ENCODE measurements at regions not wholly inside any gene's neighbourhood (a gene's known extent, or its start where the extent isn't known, plus 50 kb on each side); places are given as distances from the start of the nearest gene placed in this dataset.
"Not testable (repeated sequence)": the region's sequence is repeated elsewhere in the genome, so short reads cannot be mapped to it uniquely, and the experiment has no call there.

GRCh38 chr6:27177485-27178406 lies 69.8 kb upstream of the PRSS16 start:
- Mint-ChIP-seq H3K4me1 (ENCODE audit: low read depth) (peaks cover 7% of the 10 kb centered on the region), H3K27me3 (ENCODE audit: insufficient read depth) (peaks cover 36% of the 10 kb centered on the region), H3K9me3 (no peaks in the 10 kb centered on the region), H3K27ac (peak overlapping the region; percentile 93), H3K36me3 (ENCODE audit: low read depth) (peaks cover 1% of the 10 kb centered on the region), H3K4me3 (peak overlapping the region; percentile 95)
- intact Hi-C loops (cut with micrococcal nuclease): loop anchor here (1.0 to 5.0 kb wide), 14 partner anchors 11 to 1763 kb away; partner anchors contain the start of genes POM121L2 and ZNF184
- DNase-seq (ENCODE audit: low spot score): peak; percentile 66

- DNase-seq (ENCODE audit: low spot score): no peak
- H3K4me1 Mint-ChIP-seq (ENCODE audit: low read depth): peaks cover 7% of the 10 kb centered on the region
- peaks cover 1% of the 10 kb centered on the region for H3K36me3 Mint-ChIP-seq (ENCODE audit: low read depth)
- H3K27ac Mint-ChIP-seq: peak overlapping the region; percentile 93
- peak overlapping the region; percentile 95 for H3K4me3 Mint-ChIP-seq
- H3K27me3 Mint-ChIP-seq (ENCODE audit: insufficient read depth): peaks cover 40% of the 10 kb centered on the region
- intact Hi-C loops (cut with micrococcal nuclease): loop anchor here (1.0 to 5.0 kb wide), 2 partner anchors 134 to 1762 kb away; partner anchors contain the start of gene POM121L2
- H3K9me3 Mint-ChIP-seq: no peaks in the 10 kb centered on the region
Measured at GRCh38 chr6:27178407-27178730, 69.1 kb upstream of the PRSS16 start.

GRCh38 chr6:27178860-27179259 lies 68.6 kb upstream of the PRSS16 start:
- DNase-seq (ENCODE audit: low spot score): no peak
- Mint-ChIP-seq H3K9me3 (no peaks in the 10 kb centered on the region), H3K4me3 (peak overlapping the region; percentile 54), H3K27ac (no peak overlapping the region), H3K4me1 (ENCODE audit: low read depth) (peaks cover 7% of the 10 kb centered on the region), H3K27me3 (ENCODE audit: insufficient read depth) (peaks cover 37% of the 10 kb centered on the region), H3K36me3 (ENCODE audit: low read depth) (peaks cover 1% of the 10 kb centered on the region)
- intact Hi-C loops (cut with micrococcal nuclease): loop anchor here (1.0 to 5.0 kb wide), 2 partner anchors 133 to 1761 kb away; partner anchors contain the start of gene POM121L2

DNA sequence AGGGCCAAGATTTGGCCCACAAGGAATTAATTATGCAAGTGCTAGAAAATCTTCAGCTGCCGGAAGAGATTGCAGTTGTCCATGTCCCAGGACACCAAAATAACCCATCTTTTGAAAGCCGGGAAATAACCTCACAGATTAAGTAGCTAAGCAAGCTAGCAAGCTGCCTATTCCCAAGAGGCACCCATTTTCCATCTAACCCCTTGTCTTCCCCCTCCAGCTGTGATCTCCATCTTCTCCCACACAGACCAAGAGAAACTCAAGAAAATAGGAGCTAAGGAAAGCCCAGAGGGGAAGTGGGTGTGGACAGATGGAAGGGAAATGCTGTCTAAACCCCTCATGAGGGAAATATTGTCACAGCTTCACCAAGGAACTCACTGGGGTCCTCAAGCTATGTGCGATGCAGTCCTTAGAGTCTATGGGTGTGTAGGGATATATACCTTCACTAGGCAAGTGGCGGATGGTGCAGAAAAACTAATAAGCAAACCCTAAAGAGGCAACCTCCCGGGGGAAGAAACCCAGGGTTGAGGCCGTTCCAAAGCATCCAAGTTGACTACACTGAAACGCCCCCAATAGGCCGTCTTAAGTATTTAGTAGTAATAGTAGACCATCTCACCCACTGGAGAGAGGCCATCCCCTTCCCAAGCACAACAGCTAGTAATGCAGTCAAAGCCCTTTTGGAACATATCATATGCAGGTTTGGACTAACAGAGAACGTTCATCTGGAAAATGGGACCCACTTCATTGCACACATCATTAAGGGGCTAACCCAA lies 64.3 kb upstream of the PRSS16 start:
- H3K27me3 Mint-ChIP-seq (ENCODE audit: insufficient read depth): peaks cover 35% of the 10 kb centered on the region
- intact Hi-C loops (cut with micrococcal nuclease): loop anchor here (10.0 kb wide), 1 partner anchor 1172 kb away; no protein-coding TSS in a partner anchor
- no peak overlapping the region for H3K27ac Mint-ChIP-seq
- no peak for DNase-seq (ENCODE audit: low spot score)
- no peak overlapping the region for H3K4me3 Mint-ChIP-seq
- H3K36me3 Mint-ChIP-seq (ENCODE audit: low read depth): peaks cover 1% of the 10 kb centered on the region
- H3K4me1 Mint-ChIP-seq (ENCODE audit: low read depth): peaks cover 6% of the 10 kb centered on the region
- no peaks in the 10 kb centered on the region for H3K9me3 Mint-ChIP-seq

GRCh38 chr6:27187231-27188060 lies 60.1 kb upstream of the PRSS16 start:
- Mint-ChIP-seq H3K9me3 (no peaks in the 10 kb centered on the region), H3K4me1 (ENCODE audit: low read depth) (peaks cover 15% of the 10 kb centered on the region), H3K36me3 (ENCODE audit: low read depth) (no peaks in the 10 kb centered on the region), H3K27ac (peak overlapping the region; percentile 78), H3K4me3 (peak overlapping the region; percentile 93), H3K27me3 (ENCODE audit: insufficient read depth) (peaks cover 10% of the 10 kb centered on the region)
- DNase-seq (ENCODE audit: low spot score): no peak
- intact Hi-C loops (cut with micrococcal nuclease): loop anchor here (1.0 to 10.0 kb wide), 14 partner anchors 10 to 1167 kb away; a partner anchor contains a TSS

- H3K4me3 Mint-ChIP-seq: peak overlapping the region; percentile 93
- DNase-seq (ENCODE audit: low spot score): peak; percentile 20
- intact Hi-C loops (cut with micrococcal nuclease): loop anchor here (1.0 to 10.0 kb wide), 14 partner anchors 11 to 1167 kb away; a partner anchor contains a TSS
- H3K9me3 Mint-ChIP-seq: no peaks in the 10 kb centered on the region
- peak overlapping the region; percentile 78 for H3K27ac Mint-ChIP-seq
- peaks cover 4% of the 10 kb centered on the region for H3K27me3 Mint-ChIP-seq (ENCODE audit: insufficient read depth)
- H3K4me1 Mint-ChIP-seq (ENCODE audit: low read depth): peaks cover 15% of the 10 kb centered on the region
- H3K36me3 Mint-ChIP-seq (ENCODE audit: low read depth): no peaks in the 10 kb centered on the region
Measured at GRCh38 chr6:27188061-27188884, 59.2 kb upstream of the PRSS16 start.

- H3K27me3 Mint-ChIP-seq (ENCODE audit: insufficient read depth): peaks cover 4% of the 10 kb centered on the region
- H3K36me3 Mint-ChIP-seq (ENCODE audit: low read depth): no peaks in the 10 kb centered on the region
- H3K27ac Mint-ChIP-seq: no peak overlapping the region
- peak; percentile 25 for DNase-seq (ENCODE audit: low spot score)
- H3K9me3 Mint-ChIP-seq: no peaks in the 10 kb centered on the region
- H3K4me1 Mint-ChIP-seq (ENCODE audit: low read depth): peaks cover 15% of the 10 kb centered on the region
- intact Hi-C loops (cut with micrococcal nuclease): loop anchor here (1.0 to 10.0 kb wide), 14 partner anchors 12 to 1166 kb away; a partner anchor contains a TSS
- peak overlapping the region; percentile 93 for H3K4me3 Mint-ChIP-seq
Measured at GRCh38 chr6:27188885-27189418, 58.5 kb upstream of the PRSS16 start.

DNA sequence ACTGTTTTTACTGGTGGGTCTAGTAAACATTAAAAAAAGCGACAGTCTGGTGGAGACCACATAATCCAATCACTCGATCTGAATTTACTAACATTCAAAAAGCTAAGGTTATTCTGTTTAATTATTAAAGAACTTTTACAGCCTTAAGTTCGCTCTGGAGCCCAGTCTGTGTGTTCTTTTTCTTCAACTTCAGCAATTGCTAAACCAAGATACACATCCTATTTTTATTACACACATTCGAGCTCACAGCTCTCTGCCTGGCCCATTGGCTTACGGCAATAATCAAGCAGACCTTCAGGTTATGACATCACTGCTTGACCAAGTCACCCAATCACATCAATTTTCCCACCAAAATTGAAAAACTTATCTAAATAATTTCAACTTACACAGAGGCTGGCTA lies 57.4 kb upstream of the PRSS16 start:
- intact Hi-C loops (cut with micrococcal nuclease): no loop called here
- Mint-ChIP-seq H3K4me1 (ENCODE audit: low read depth) (peaks cover 15% of the 10 kb centered on the region), H3K4me3 (no peak overlapping the region), H3K27me3 (ENCODE audit: insufficient read depth) (no peaks in the 10 kb centered on the region), H3K36me3 (ENCODE audit: low read depth) (no peaks in the 10 kb centered on the region), H3K27ac (no peak overlapping the region), H3K9me3 (no peaks in the 10 kb centered on the region)
- DNase-seq (ENCODE audit: low spot score): no peak

GRCh38 chr6:27194453-27194852 lies 53.0 kb upstream of the PRSS16 start:
- H3K36me3 Mint-ChIP-seq (ENCODE audit: low read depth); H3K27ac Mint-ChIP-seq; H3K4me3 Mint-ChIP-seq; H3K4me1 Mint-ChIP-seq (ENCODE audit: low read depth); H3K9me3 Mint-ChIP-seq; intact Hi-C loops (cut with micrococcal nuclease); DNase-seq (ENCODE audit: low spot score); H3K27me3 Mint-ChIP-seq (ENCODE audit: insufficient read depth): not testable (repeated sequence)

DNA sequence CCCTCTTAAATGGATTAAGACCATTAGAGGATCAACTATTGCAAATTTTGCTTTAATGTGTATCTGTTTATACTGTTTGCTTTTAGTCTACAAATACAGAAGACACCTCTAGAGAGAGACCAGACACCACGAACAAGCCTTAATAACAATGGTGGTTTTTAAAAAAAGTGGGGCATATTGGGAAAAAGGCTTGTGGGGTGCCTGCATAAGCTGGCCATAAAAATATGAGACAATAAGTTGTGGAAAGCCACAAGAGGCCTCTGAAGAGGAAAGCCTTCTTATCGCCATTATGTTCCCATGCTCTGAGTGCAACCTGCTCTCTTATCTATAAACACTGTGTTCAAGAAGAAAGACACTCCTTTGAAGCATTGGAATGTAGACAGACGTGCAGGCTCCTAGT lies 52.0 kb upstream of the PRSS16 start:
- intact Hi-C loops (cut with micrococcal nuclease); H3K27me3 Mint-ChIP-seq (ENCODE audit: insufficient read depth); H3K36me3 Mint-ChIP-seq (ENCODE audit: low read depth); DNase-seq (ENCODE audit: low spot score); H3K4me1 Mint-ChIP-seq (ENCODE audit: low read depth); H3K4me3 Mint-ChIP-seq; H3K27ac Mint-ChIP-seq; H3K9me3 Mint-ChIP-seq: not testable (repeated sequence)

Data from activated T-helper 1 cell treated with anti-CD3 and anti-CD28 coated beads, Interleukin-12 subunit alpha, Interleukin-12 subunit beta, Interleukin-2, Interleukin-4 antibody, amounts not matched to agents 30 ng/mL and 10 ng/mL and 1 ng/mL, durations not matched to agents 14 hours and 24 hours and 36 hours (primary cell).